CD14-positive monocyte (primary cell): ENCODE measurements at regions not wholly inside any gene's neighbourhood (a gene's known extent, or its start where the extent isn't known, plus 50 kb on each side); places are given as distances from the start of the nearest gene placed in this dataset.

Experiments
- DNase-seq, 3 donors: peaks; one replicate each; pipeline ENCODE4 v3.0.0-alpha.2; 2011 to 2022
- H2AFZ ChIP-seq: 2 replicates; pipeline ENCODE4 v1.6.0; 2012; ENCODE audit warnings: mild to moderate bottlenecking, low read depth, low read length, inconsistent platforms; ENCODE audit not compliant: insufficient read depth, poor library complexity, severe bottlenecking
- H3K27ac ChIP-seq, 2 donors: 1 replicate in 1 of 2; 2 replicates in 1 of 2; pipeline ENCODE4 v1.5.1; 2012 to 2013; ENCODE audit warnings: low read length in 2 of 2, control low read depth in 1 of 2, inconsistent platforms in 1 of 2, low read depth in 1 of 2, mild to moderate bottlenecking in 1 of 2
- H3K27me3 ChIP-seq, 2 donors: one replicate each; pipeline versions ENCODE4 v1.6.0 to v1.6.1; 2011 to 2013; ENCODE audit warnings: low read length in 2 of 2; ENCODE audit not compliant: control insufficient read depth in 2 of 2, insufficient read depth in 2 of 2
- H3K36me3 ChIP-seq, 2 donors: replicated peaks in 1 of 2; 1 replicate in 1 of 2; 2 replicates in 1 of 2; pipeline versions ENCODE4 v1.5.1 to v1.6.1; 2012 to 2013; ENCODE audit warnings: low read length in 2 of 2, control low read depth in 1 of 2, inconsistent platforms in 1 of 2, mild to moderate bottlenecking in 1 of 2; ENCODE audit not compliant: insufficient read depth in 2 of 2, control insufficient read depth in 1 of 2
- H3K4me1 ChIP-seq, 2 donors: 1 replicate in 1 of 2; 2 replicates in 1 of 2; pipeline versions ENCODE4 v1.5.1 to v1.6.1; 2012 to 2013; ENCODE audit warnings: low read length in 2 of 2, control low read depth in 1 of 2, inconsistent platforms in 1 of 2, mild to moderate bottlenecking in 1 of 2, moderate library complexity in 1 of 2; ENCODE audit not compliant: insufficient read depth in 2 of 2, control insufficient read depth in 1 of 2
- H3K4me2 ChIP-seq: replicated peaks from 2 replicates; pipeline ENCODE3; 2012; ENCODE audit warnings: low read length, moderate library complexity, mild to moderate bottlenecking; ENCODE audit not compliant: poor library complexity, severe bottlenecking; ENCODE audit errors: extremely low read depth
- H3K4me3 ChIP-seq, 3 experiments: fragments of 200-600 bp in 1 of 3; sonication (generic) in 1 of 3; replicated peaks in 1 of 3; 1 replicate in 2 of 3; 2 replicates in 1 of 3; pipeline ENCODE4 v1.5.1; 2011 to 2013; ENCODE audit warnings: low read length in 3 of 3, mild to moderate bottlenecking in 3 of 3, control low read depth in 2 of 3, low read depth in 2 of 3, inconsistent platforms in 1 of 3, moderate library complexity in 1 of 3
- H3K79me2 ChIP-seq: 2 replicates; pipeline ENCODE4 v1.6.0; 2012; ENCODE audit warnings: mild to moderate bottlenecking, control low read depth, inconsistent platforms, low read length, moderate library complexity; ENCODE audit not compliant: insufficient read depth
- H3K9ac ChIP-seq: 2 replicates; pipeline ENCODE4 v1.6.0; 2017; ENCODE audit warnings: low read length, mild to moderate bottlenecking; ENCODE audit not compliant: insufficient read depth, poor library complexity, severe bottlenecking
- H3K9me3 ChIP-seq, 2 donors: replicated peaks in 1 of 2; 1 replicate in 1 of 2; 2 replicates in 1 of 2; pipeline versions ENCODE4 v1.5.1 to v1.6.1; 2012 to 2013; ENCODE audit warnings: low read length in 2 of 2, control low read depth in 1 of 2; ENCODE audit not compliant: control insufficient read depth in 1 of 2, insufficient read depth in 1 of 2
- H4K20me1 ChIP-seq: 2 replicates; pipeline ENCODE4 v1.6.0; 2012; ENCODE audit warnings: mild to moderate bottlenecking, low read length, control low read depth, moderate library complexity; ENCODE audit not compliant: insufficient read depth
- H3K27ac Mint-ChIP-seq, 7 donors: one replicate each; pipeline ENCODE4 v1.8.0; 2020; ENCODE audit warnings: mild to moderate bottlenecking in 7 of 7, mixed read lengths in 7 of 7, moderate library complexity in 6 of 7, inconsistent platforms in 2 of 7
- H3K27me3 Mint-ChIP-seq, 3 donors: one replicate each; pipeline ENCODE4 v1.8.0; 2021 to 2022; ENCODE audit warnings: low read depth in 3 of 3, mild to moderate bottlenecking in 3 of 3, mixed read lengths in 3 of 3, moderate library complexity in 3 of 3, inconsistent platforms in 1 of 3
- H3K36me3 Mint-ChIP-seq, 2 donors: one replicate each; pipeline ENCODE4 v1.8.0; 2020; ENCODE audit warnings: mixed read lengths in 2 of 2, inconsistent platforms in 1 of 2, mild to moderate bottlenecking in 1 of 2
- H3K4me1 Mint-ChIP-seq: one replicate; pipeline ENCODE4 v1.8.0; 2020; ENCODE audit warnings: mild to moderate bottlenecking, mixed read lengths
- H3K4me3 Mint-ChIP-seq, 2 donors: one replicate each; pipeline ENCODE4 v1.8.0; 2020; ENCODE audit warnings: mild to moderate bottlenecking in 2 of 2, mixed read lengths in 2 of 2, moderate library complexity in 1 of 2
- H3K9me3 Mint-ChIP-seq, 7 donors: one replicate each; pipeline ENCODE4 v1.8.0; 2020 to 2022; ENCODE audit warnings: mixed read lengths in 7 of 7, mild to moderate bottlenecking in 6 of 7, moderate library complexity in 6 of 7, inconsistent platforms in 2 of 7
- CTCF ChIP-seq: fragments of 200-600 bp; IDR thresholded peaks from one replicate; pipeline ENCODE4 v1.8.0; 2022; ENCODE audit warnings: antibody characterized with exemption, mild to moderate bottlenecking
- WGBS: methylation state at CpG from one replicate; pipeline ENCODE4 v1.1.5; 2013; ENCODE audit warnings: missing lambda C conversion rate; ENCODE audit not compliant: insufficient coverage; 5-methylcytosine and 5-hydroxymethylcytosine counted together
- intact Hi-C, 2 donors: fragments of 100-400 bp; cut with micrococcal nuclease; formaldehyde crosslinking; loops; one replicate each; pipeline versions ENCODE4 v1.15.0 to v1.15.1; 2023

GRCh38 chr7:119688831-119689230, 584.1 kb upstream of the KCND2 start:
- no peaks in the 10 kb centered on the region for H3K36me3 Mint-ChIP-seq
- Histone ChIP-seq H3K27me3 (no peaks in the 10 kb centered on the region), H3K4me3 (no peak overlapping the region), H3K9ac (no peak overlapping the region), H3K36me3 (no peaks in the 10 kb centered on the region), H3K9me3 (peaks cover 0 to 3% of the 10 kb centered on the region in 2 donors), H4K20me1 (no peaks in the 10 kb centered on the region), H3K79me2 (no peaks in the 10 kb centered on the region), H3K4me1 (no peaks in the 10 kb centered on the region), H3K27ac (no peak overlapping the region), H2AFZ (no peak overlapping the region), H3K4me2 (no peak overlapping the region)
- no peak for TF ChIP-seq CTCF
- H3K4me1 Mint-ChIP-seq = no peaks in the 10 kb centered on the region
- WGBS = no CpG with 5 or more reads among the region's 2 CpGs
- intact Hi-C loops = no loop called here
- DNase-seq = no peak
- H3K27ac Mint-ChIP-seq = no peak overlapping the region
- no peak overlapping the region for H3K4me3 Mint-ChIP-seq
- no peaks in the 10 kb centered on the region for H3K27me3 Mint-ChIP-seq
- H3K9me3 Mint-ChIP-seq = no peaks in the 10 kb centered on the region

GRCh38 chr7:119692541-119692940, 580.4 kb upstream of the KCND2 start:
- peaks cover 0 to 13% of the 10 kb centered on the region in 2 donors for H3K9me3 ChIP-seq
- no peak for DNase-seq
- Mint-ChIP-seq H3K27me3 (no peaks in the 10 kb centered on the region), H3K9me3 (peaks cover 0 to 3% (median 0%) of the 10 kb centered on the region in 7 donors), H3K4me1 (no peaks in the 10 kb centered on the region), H3K36me3 (no peaks in the 10 kb centered on the region), H3K4me3 (no peak overlapping the region), H3K27ac (no peak overlapping the region)
- H3K4me3 ChIP-seq = no peak overlapping the region
- no peak overlapping the region for H3K27ac ChIP-seq
- intact Hi-C loops = no loop called here
- H3K36me3 ChIP-seq = no peaks in the 10 kb centered on the region
- no peaks in the 10 kb centered on the region for H3K4me1 ChIP-seq
- no peak overlapping the region for H3K9ac ChIP-seq
- TF ChIP-seq CTCF = no peak
- H2AFZ ChIP-seq = no peak overlapping the region
- no peak overlapping the region for H3K4me2 ChIP-seq
- no peaks in the 10 kb centered on the region for H3K27me3 ChIP-seq
- no peaks in the 10 kb centered on the region for H3K79me2 ChIP-seq
- WGBS = 82% methylated on average over 2 of the region's 3 CpGs
- H4K20me1 ChIP-seq = no peaks in the 10 kb centered on the region
